ENCODE measurements at regions not wholly inside any gene's neighbourhood (a gene's known extent, or its start where the extent isn't known, plus 50 kb on each side); places are given as distances from the start of the nearest gene placed in this dataset.
"Not testable (repeated sequence)": the region's sequence is repeated elsewhere in the genome, so short reads cannot be mapped to it uniquely, and the experiment has no call there.

- no peak for DNase-seq
Measured at GRCh38 chr15:96585484-96586386, 255.2 kb downstream of the NR2F2 start.

DNA sequence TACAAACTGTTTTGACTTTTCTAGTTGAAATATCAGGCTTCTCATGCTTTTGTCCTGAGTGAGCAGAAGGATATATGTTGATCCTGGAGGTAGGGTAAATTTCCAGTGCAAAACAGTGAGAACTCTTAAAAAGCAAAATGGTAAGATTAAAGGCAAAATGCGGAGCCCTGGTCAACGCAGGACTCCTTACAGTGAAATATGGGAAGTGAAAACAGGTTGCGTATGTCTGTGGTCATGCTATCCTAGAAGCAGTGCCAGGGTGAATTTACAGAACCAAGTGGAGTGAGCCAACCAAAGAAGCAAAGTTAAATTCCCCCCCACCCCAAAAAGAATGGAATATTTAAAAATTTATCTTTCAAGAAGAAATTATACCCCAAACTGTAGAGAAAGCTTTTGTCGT lies 256.4 kb downstream of the NR2F2 start:
- DNase-seq: no peak

- DNase-seq: no peak
Measured at GRCh38 chr15:96589864-96590263, 259.4 kb downstream of the NR2F2 start.

DNA sequence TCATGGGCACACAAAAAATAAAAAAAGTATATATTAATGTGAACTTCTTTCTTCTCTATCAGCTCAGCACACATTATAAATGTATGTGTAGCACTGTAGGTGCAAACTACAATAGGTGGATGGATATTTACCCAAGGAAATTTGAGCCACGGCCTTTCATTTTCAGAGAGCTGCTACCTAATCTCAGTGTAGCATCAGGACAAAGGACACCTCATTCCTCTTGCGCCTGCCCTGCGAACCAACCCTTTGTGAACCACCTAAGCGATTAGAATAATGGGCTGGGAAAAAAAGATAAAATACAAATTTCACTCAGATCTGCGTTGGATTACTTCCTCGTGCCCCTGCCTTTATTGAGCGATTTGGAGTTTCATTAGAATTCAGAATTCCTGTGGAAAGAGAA lies 263.2 kb downstream of the NR2F2 start:
- DNase-seq: no peak

- no peak for DNase-seq
Measured at GRCh38 chr15:96595951-96596350, 265.5 kb downstream of the NR2F2 start.

DNA sequence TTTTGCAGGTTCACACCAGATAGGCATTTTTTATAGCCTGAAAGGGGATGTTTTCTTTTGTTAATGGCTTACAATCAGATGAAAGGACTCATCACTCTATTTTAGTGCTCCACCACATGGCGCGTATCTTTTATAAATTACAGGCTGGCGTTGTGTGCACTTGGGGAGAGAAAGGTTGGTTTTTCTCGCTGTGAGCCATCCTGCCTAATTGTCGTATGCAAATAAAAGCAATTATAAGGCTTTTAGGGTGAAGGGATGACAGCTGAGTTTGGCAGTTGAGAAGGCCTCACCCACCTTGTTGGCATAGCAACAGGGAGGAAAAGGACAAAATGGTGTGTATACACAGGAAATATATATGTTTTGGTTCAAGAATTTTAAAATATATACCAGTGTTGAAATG lies 268.0 kb downstream of the NR2F2 start:
- DNase-seq: no peak

- no peak for DNase-seq
Measured at GRCh38 chr15:96599268-96599667, 268.8 kb downstream of the NR2F2 start.

- DNase-seq: no peak
Measured at GRCh38 chr15:96600350-96600749, 269.9 kb downstream of the NR2F2 start.

DNA sequence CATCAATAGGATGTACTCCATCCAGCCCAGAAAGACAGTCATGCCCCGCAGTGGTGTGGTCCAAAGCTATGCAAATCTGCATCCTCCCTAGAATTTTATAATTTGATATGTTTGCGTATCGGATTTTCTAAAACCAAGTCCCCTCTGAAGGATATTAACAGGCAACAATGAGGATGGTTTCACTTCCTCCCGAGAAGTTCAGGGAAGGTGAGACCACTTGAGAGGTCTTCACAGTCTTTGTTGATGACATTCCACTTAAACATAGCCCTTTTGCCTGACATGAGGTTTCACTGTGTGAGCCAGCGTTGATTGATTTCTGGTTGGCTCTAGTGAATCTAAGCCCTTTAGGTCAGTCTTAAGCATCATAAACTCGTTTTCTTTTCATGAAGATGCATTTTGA lies 276.1 kb downstream of the NR2F2 start:
- DNase-seq: no peak

DNA sequence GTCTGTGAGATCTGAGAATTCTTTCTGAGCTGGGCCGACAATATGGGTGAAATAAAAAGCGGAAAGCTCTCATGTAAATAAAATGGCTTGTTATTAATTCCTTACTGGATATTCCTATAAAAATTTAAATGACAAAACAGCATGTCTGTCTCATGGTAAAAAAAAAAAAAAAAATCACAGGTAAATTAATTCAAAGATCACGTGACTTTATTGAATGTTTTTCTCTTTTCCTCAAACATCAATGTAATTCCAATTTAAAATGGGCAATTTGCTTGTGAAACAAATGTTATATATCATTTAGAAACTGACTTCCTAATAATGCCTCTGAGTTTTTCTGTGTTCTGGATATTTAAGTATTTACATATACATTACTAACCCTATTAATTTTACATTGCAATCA lies 280.3 kb downstream of the NR2F2 start:
- no peak for DNase-seq

- DNase-seq: no peak
Measured at GRCh38 chr15:96612917-96613316, 282.4 kb downstream of the NR2F2 start.

- peak; percentile 57 for DNase-seq
Measured at GRCh38 chr15:96619174-96619573, 288.7 kb downstream of the NR2F2 start.

DNA sequence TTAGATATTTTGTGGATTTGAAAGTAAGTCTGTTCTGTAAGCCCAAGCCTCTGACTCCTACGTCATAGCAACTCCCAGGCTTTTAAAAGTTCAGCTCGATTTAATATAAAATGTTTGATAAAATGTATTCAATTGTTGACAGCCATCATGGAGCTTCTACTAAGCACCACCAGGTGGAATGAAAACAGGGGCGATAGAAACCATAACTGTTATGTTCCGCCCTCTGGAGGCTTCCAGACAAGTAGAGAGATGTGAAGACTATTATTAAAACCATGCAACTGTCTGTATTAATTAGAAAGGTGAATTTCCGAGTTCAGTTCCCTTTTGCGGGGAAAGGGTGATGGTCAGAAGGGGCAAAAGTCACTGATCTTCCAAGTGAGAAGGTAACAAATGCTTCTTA lies 292.2 kb downstream of the NR2F2 start:
- no peak for DNase-seq

DNA sequence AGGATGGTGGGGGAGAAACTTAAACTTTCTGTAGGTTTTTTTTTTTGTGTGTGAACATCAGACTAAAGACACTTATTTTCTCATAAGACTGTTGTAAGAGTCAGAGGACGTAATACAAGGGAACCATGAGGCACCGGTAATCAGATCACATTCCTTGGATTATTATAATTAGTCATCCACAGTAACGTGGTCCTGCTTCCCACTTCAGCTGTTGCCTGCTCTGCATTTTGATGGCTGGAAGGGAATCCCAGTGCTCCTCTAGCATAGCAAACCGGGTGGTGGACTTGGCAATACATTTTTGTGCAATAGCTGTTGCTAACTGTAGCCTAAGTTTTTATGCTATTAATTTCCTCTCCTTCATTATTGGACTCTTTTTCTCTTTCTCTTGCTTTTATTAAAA lies 294.8 kb downstream of the NR2F2 start:
- DNase-seq: no peak

- DNase-seq: no peak
Measured at GRCh38 chr15:96627031-96627568, 296.6 kb downstream of the NR2F2 start.

DNA sequence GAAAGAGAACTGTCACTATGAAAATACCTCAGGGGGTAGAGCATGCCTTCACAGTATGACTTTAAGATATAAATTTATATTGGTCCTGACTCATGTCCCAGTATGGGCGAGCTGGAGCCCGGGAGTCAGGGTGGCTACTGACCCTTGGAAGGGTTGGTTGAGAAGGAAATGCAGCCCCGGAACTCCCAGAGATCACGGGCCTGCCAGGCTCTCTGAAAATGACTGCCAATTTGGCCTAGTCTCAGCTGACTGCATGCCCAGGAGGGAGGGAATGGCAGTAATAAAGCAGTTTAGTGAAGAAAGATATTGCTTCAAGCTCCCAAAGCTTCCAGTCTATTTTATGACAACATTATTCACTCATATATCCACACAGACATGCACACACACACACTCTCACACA lies 299.0 kb downstream of the NR2F2 start:
- no peak for DNase-seq

GRCh38 chr15:96638793-96639192 lies 308.3 kb downstream of the NR2F2 start:
- DNase-seq: no peak

- no peak for DNase-seq
Measured at GRCh38 chr15:96645796-96646195, 315.3 kb downstream of the NR2F2 start.

- no peak for DNase-seq
Measured at GRCh38 chr15:96648866-96649265, 318.4 kb downstream of the NR2F2 start.

DNA sequence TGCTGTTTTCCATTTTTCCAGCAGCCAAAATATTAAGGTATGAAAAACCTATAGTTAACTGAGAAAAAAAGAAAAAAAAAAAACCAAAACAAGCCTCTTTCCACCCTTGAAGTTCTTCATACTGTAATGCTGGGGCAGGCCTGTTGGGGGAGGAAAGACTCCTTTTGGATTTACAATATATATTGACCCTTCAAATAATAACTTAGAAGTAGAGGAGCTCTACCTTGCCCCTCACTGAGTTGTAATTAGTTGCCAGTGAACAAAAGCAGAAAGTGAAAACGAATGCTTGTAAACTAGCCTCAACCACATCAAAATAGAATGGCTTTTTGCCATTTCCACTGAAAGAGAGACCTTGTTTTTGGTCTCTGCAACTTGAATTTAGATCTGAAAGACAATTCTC lies 326.6 kb downstream of the NR2F2 start:
- DNase-seq: no peak

GRCh38 chr15:96666979-96667378 lies 336.5 kb downstream of the NR2F2 start:
- not testable (repeated sequence) for DNase-seq

DNA sequence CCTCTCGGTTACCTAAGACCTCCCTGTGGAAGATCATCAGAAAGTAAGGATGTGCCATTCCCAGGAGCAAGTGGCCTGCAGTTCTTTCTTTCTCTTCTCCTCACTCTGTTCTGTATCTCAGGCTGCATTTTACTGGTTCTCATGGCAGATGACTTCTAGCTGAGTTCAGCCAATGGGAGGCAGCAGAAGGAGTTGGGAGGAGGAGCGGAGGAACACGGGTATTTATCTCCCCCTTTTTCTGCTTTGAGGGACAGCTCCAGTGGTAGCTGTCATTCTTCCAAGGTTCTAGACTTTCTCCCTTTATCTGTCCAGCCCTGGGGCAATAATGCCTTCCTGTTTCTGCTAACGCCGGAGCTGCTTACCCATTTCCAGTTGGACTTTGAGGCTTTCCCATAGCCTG lies 339.9 kb downstream of the NR2F2 start:
- DNase-seq: no peak

DNA sequence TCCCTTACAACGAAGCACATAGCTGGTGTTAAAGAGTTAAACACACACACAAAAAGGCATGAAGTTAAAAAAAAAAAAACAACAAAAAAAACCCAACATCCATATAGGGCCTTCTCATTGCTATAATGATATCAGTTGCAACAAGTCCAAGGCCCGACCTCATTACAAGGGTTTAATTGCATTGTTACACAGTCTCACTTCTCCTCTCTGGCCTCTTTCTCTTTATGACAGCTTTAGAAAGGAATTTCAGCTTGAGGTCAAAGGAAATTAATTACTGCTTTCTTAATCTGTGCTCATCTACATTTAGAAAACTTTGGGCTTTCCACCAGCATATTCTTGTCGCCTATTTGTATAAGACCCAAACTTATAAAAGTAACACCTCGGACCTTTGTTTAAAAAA lies 342.1 kb downstream of the NR2F2 start:
- no peak for DNase-seq

- DNase-seq: no peak
Measured at GRCh38 chr15:96678386-96678785, 347.9 kb downstream of the NR2F2 start.

Data from islet precursor cell (in vitro differentiated cells).